Nephron progenitor cell (in vitro differentiated cells): ENCODE measurements at regions not wholly inside any gene's neighbourhood (a gene's known extent, or its start where the extent isn't known, plus 50 kb on each side); places are given as distances from the start of the nearest gene placed in this dataset.

Experiments used
- DNase-seq: peaks from one replicate; pipeline ENCODE4 v3.0.0; 2021
- H3K27ac Mint-ChIP-seq: 2 replicates; pipeline ENCODE4 v1.8.0; 2021; ENCODE audit warnings: mild to moderate bottlenecking, moderate library complexity, mixed read lengths
- H3K27me3 Mint-ChIP-seq: 2 replicates; pipeline ENCODE4 v1.8.0; 2021; ENCODE audit warnings: mild to moderate bottlenecking, low read depth, mixed read lengths; ENCODE audit not compliant: poor library complexity
- H3K36me3 Mint-ChIP-seq: 2 replicates; pipeline ENCODE4 v1.8.0; 2021; ENCODE audit warnings: low read depth, mixed read lengths
- H3K4me1 Mint-ChIP-seq: 2 replicates; pipeline ENCODE4 v1.8.0; 2021; ENCODE audit warnings: mixed read lengths
- H3K4me3 Mint-ChIP-seq: 2 replicates; pipeline ENCODE4 v1.8.0; 2021; ENCODE audit warnings: mild to moderate bottlenecking, moderate library complexity, mixed read lengths
- H3K9me3 Mint-ChIP-seq: 2 replicates; pipeline ENCODE4 v1.8.0; 2021; ENCODE audit warnings: mild to moderate bottlenecking, moderate library complexity, mixed read lengths
- TF ChIP-seq, protein P1 (sequence below): fragments of 200-600 bp; sonication (generic); IDR thresholded peaks from 2 replicates; pipeline ENCODE4 v1.5.0; 2021; ENCODE audit warnings: antibody characterized with exemption

DNA sequence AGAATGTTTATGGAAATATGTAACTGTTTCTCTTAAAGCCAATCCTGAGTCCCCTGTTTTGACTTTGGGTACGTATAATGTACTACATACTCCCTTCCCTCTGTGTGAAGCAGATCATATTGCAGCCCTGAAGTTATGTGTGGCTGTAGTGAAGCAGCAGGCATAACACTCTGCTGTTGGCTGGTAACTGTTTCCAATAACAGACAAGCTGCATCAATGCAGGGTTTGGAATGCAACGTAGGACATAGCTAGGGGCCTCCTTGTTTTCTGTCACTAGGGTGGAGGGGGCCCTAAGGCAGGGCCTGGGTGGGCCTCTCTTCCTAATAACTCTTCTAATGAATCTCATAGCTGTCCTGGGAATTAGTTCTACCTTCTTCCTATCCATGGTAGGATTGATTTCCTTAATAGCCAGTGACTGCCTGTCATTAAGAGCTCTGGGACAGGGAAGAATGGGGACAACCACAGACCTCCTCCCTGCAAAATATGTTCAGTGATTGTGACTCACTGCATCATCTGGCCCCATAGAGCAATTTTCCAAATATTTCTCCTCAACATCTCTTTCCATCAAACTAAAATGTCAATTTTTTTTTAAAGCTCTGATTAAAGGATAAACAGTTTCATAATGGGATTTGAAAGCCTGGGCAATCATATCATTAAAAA, 129.6 kb upstream of the HMHB1 start:
- H3K4me3 Mint-ChIP-seq: no peak overlapping the region
- H3K9me3 Mint-ChIP-seq: no peaks in the 10 kb centered on the region
- H3K4me1 Mint-ChIP-seq: peaks cover 24% of the 10 kb centered on the region
- no peaks in the 10 kb centered on the region for H3K27me3 Mint-ChIP-seq
- H3K27ac Mint-ChIP-seq: peak overlapping the region; percentile 69
- DNase-seq: peak; percentile 2
- H3K36me3 Mint-ChIP-seq: no peaks in the 10 kb centered on the region
- TF ChIP-seq, protein P1, sequence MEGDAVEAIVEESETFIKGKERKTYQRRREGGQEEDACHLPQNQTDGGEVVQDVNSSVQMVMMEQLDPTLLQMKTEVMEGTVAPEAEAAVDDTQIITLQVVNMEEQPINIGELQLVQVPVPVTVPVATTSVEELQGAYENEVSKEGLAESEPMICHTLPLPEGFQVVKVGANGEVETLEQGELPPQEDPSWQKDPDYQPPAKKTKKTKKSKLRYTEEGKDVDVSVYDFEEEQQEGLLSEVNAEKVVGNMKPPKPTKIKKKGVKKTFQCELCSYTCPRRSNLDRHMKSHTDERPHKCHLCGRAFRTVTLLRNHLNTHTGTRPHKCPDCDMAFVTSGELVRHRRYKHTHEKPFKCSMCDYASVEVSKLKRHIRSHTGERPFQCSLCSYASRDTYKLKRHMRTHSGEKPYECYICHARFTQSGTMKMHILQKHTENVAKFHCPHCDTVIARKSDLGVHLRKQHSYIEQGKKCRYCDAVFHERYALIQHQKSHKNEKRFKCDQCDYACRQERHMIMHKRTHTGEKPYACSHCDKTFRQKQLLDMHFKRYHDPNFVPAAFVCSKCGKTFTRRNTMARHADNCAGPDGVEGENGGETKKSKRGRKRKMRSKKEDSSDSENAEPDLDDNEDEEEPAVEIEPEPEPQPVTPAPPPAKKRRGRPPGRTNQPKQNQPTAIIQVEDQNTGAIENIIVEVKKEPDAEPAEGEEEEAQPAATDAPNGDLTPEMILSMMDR: no peak

DNA sequence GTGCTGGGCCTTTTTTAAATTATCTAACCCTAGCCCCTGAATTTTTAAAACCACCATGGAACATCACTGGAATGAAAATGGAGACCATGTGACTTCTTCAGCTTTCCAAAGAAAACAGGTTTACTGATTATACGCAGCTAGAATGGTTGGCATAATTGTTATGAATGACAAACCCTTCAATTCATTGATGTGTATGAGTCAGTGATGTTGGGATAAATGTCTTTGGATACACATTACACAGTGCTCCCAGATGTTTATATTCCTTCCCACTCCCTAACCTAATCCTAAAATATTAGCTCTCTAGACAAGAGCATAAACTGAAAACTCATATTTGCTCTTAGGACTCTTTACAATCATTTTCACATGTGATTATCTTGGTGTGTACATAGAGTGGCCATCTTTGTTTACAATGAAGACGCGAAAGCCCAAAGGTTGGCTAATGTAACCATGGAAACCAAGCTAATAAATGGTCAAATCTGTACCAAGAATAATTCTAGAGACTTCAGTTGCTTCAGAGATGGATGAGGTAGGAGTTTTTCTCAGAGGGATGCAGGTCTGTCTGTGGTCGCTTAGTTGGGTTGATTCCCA, 131.2 kb upstream of the HMHB1 start:
- Mint-ChIP-seq H3K4me1 (peaks cover 24% of the 10 kb centered on the region), H3K36me3 (no peaks in the 10 kb centered on the region), H3K27me3 (peaks cover 3% of the 10 kb centered on the region), H3K4me3 (no peak overlapping the region), H3K9me3 (no peaks in the 10 kb centered on the region), H3K27ac (no peak overlapping the region)
- DNase-seq: no peak
- TF ChIP-seq, protein P1: no peak

GRCh38 chr5:143679777-143680176, 132.2 kb upstream of the HMHB1 start:
- Mint-ChIP-seq H3K36me3 (no peaks in the 10 kb centered on the region), H3K4me1 (peaks cover 24% of the 10 kb centered on the region), H3K27ac (no peak overlapping the region), H3K27me3 (peaks cover 3% of the 10 kb centered on the region), H3K9me3 (no peaks in the 10 kb centered on the region), H3K4me3 (no peak overlapping the region)
- DNase-seq: no peak
- TF ChIP-seq, protein P1: no peak

DNA sequence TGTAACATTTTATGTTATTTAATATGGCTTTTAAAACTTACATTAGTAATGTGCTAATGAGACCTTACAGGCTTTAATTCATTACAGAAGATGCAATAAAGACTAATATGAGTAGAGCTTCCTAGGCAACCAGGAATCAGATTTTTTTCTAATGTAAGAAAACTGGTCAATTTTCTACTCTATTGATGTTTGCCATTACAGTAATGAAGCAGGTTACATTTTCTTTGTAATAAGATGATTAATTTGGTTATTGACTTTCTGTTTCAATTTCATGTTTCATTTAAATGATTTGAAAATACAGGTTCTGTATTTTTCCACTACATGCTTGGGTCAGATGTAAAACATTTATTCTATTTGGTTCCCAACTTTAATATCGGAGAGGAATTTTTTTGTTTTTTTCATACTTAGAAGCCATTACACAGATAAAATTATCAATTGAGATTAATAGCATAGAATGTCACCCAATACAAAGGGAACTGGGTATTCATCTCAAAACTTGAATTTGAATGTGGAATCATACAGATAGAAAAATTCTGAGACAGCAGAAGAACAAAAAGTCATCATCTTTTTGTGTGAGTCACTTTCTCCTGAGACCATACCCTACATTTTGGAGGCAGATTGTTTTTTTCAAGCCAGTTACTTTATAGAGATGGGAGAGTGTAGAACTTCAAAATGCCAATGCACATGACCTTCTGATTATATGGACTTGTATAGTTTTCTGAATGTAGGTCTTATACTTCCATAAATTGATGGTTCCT, 133.6 kb upstream of the HMHB1 start:
- no peaks in the 10 kb centered on the region for H3K36me3 Mint-ChIP-seq
- H3K4me3 Mint-ChIP-seq: no peak overlapping the region
- H3K27me3 Mint-ChIP-seq: peaks cover 3% of the 10 kb centered on the region
- H3K27ac Mint-ChIP-seq: no peak overlapping the region
- no peaks in the 10 kb centered on the region for H3K9me3 Mint-ChIP-seq
- no peak for DNase-seq
- peaks cover 24% of the 10 kb centered on the region for H3K4me1 Mint-ChIP-seq
- TF ChIP-seq, protein P1: no peak

DNA sequence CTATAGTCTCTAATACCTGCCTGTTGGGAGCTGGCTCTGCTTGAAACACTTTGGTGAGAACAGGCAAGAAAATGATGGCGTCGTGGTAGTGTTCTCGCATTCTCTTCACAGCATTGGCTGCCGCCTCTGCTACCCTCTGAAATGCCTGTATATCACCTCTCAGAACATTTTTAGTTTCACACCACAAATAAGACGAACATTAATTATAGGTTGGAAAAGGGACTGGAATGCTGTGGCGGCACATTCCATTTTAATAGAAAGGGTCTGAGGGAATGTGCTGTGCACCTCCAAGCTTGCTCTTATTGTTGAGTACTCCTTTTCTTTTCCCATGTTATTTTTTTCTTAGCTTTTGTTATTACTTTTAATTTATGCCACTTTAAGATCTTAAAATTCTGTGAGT, 134.6 kb upstream of the HMHB1 start:
- TF ChIP-seq, protein P1: no peak
- Mint-ChIP-seq H3K36me3 (no peaks in the 10 kb centered on the region), H3K27me3 (peaks cover 3% of the 10 kb centered on the region), H3K4me1 (peaks cover 20% of the 10 kb centered on the region), H3K9me3 (no peaks in the 10 kb centered on the region), H3K27ac (no peak overlapping the region), H3K4me3 (no peak overlapping the region)
- no peak for DNase-seq
